Adrenal gland (tissue), 5 donors: ENCODE measurements at regions not wholly inside any gene's neighbourhood (a gene's known extent, or its start where the extent isn't known, plus 50 kb on each side); places are given as distances from the start of the nearest gene placed in this dataset.

Experiments used
- POLR2A ChIP-seq, 2 donors: fragments of 450-650 bp; IDR thresholded peaks; one replicate each; pipeline ENCODE4 v1.6.1; 2017; ENCODE audit warnings: antibody characterized with exemption in 2 of 2, mild to moderate bottlenecking in 2 of 2, moderate library complexity in 1 of 2
- TF ChIP-seq, protein P1 (sequence below), 6 experiments: fragments of 450-650 bp in 4 of 6; fragments of 200-600 bp in 2 of 6; sonication (generic) in 1 of 6; IDR thresholded peaks; 1 replicate in 5 of 6; 2 replicates in 1 of 6; pipeline versions ENCODE4 v1.5.1 to v1.8.0; 2016 to 2021; ENCODE audit warnings: antibody characterized with exemption in 6 of 6, mild to moderate bottlenecking in 2 of 6, moderate library complexity in 1 of 6
- donor health status: DM: no; HTN: no; CAD: no.

DNA sequence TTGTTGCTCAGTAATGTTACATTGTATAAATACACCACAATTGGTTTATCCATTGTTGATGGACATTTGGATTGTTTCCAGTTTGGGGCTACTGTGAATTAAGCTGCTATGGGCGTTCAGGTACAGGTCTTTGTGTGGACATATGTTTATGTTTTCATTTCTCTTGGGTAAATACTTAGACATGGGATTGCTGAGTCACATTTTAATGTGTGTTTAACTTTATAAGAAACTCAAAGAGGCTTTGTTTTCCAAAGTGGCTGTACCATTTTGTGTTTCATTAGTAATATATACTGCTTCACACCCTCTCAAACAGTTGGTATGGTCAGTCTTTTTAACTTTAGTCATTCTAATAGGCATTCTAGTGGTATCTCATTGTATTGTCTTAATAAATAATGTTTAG is 225.0 kb downstream of the SPTSSA start:
- TF ChIP-seq, protein P1, sequence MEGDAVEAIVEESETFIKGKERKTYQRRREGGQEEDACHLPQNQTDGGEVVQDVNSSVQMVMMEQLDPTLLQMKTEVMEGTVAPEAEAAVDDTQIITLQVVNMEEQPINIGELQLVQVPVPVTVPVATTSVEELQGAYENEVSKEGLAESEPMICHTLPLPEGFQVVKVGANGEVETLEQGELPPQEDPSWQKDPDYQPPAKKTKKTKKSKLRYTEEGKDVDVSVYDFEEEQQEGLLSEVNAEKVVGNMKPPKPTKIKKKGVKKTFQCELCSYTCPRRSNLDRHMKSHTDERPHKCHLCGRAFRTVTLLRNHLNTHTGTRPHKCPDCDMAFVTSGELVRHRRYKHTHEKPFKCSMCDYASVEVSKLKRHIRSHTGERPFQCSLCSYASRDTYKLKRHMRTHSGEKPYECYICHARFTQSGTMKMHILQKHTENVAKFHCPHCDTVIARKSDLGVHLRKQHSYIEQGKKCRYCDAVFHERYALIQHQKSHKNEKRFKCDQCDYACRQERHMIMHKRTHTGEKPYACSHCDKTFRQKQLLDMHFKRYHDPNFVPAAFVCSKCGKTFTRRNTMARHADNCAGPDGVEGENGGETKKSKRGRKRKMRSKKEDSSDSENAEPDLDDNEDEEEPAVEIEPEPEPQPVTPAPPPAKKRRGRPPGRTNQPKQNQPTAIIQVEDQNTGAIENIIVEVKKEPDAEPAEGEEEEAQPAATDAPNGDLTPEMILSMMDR (IDR thresholded peaks at IDR 0.05) = no peak
- TF ChIP-seq POLR2A (IDR thresholded peaks at IDR 0.05) = no peak
